HG03558 (cell line): ENCODE measurements at regions not wholly inside any gene's neighbourhood (a gene's known extent, or its start where the extent isn't known, plus 50 kb on each side); places are given as distances from the start of the nearest gene placed in this dataset.
"Not testable (repeated sequence)": the region's sequence is repeated elsewhere in the genome, so short reads cannot be mapped to it uniquely, and the experiment has no call there.

Source experiments
- ATAC-seq: cut with Tn5 transposase; IDR thresholded peaks from one replicate; pipeline ENCODE4 v1.9.1; 2021; ENCODE audit warnings: moderate number of reproducible peaks; ENCODE audit not compliant: unreplicated experiment; ENCODE audit errors: extremely low read depth

DNA sequence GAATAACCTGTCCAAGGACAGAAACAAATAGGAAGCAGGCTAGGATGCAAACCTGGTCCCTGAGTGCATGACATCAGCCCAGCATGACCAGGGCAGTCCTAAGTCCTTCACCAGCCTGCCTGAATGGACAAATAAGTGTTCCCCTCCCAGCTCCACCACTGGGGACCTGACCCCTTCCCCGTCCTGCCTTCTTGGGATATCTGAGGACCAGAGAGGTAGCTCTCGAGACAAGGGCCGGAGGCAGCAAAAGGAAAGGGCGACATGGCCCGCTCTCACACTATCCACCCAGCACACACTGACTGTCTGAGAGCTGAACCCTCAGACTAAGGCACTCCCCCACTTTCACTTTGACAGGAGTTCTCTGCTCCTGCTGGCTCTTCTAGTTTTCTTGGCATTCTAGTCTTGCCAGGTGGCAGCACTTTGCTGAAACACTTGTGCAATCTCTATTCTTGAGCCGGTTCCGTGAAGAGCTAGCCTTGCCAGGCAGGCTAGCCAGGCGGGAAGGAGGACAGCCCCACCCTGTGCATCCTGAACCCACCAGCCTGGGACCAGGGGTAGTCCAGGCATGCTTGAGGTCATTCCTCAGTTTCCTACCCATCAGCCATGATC, 251.1 kb upstream of the RAB4A start:
- no peak for ATAC-seq

DNA sequence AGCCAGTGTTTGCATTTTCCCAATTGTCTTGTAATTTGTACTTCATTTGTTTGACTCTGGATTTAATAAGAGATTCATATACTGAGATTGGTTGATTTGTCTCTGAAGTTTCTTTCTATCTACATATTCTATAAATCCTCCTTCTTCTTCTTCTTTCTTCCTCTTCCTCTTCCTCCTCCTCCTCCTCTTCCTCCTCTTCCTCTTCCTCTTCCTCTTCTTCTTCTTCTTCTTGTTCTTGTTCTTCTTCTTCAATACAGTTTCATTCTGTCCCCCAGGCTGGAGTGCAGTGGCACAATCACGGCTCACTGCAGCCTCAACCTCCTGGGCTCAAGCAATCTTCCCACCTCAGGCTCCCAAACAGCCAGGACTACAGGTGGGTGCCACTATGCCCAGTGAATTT, 249.9 kb upstream of the RAB4A start:
- ATAC-seq = not testable (repeated sequence)

DNA sequence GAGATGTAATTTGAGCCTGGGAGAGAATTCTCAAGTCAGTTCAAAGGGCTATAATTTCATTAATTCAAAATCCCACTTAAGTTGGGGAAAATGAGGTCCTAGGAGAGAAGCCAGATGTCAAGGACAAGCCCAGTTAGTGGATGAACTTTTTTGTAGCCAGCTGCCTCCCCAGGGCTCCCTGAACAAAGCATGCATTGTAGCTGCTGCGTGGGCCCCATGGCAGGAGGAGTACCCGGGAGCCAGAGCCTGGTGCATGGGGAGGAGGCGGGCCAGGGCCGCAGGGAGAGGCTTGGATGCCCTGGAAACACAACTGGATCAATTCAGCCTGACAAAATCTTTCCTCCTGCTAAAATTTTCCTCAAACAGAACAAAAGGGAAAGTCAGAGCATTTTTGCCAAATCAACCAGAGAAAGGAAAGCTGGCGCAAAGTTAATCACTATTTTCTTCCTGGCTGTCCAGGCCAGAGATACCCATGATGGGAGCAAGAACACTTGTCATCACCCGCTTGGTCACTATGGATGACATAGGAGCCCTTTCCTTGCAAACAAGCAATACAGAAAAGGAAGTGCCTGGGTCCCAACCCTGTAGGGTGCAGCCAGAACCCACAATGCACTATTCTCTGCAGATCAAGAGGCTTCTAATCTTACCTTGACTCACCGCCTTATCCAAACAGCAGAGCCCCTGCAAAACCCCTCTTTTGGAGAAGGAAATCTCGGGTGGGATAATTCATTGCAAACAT, 248.1 kb upstream of the RAB4A start:
- ATAC-seq = no peak

DNA sequence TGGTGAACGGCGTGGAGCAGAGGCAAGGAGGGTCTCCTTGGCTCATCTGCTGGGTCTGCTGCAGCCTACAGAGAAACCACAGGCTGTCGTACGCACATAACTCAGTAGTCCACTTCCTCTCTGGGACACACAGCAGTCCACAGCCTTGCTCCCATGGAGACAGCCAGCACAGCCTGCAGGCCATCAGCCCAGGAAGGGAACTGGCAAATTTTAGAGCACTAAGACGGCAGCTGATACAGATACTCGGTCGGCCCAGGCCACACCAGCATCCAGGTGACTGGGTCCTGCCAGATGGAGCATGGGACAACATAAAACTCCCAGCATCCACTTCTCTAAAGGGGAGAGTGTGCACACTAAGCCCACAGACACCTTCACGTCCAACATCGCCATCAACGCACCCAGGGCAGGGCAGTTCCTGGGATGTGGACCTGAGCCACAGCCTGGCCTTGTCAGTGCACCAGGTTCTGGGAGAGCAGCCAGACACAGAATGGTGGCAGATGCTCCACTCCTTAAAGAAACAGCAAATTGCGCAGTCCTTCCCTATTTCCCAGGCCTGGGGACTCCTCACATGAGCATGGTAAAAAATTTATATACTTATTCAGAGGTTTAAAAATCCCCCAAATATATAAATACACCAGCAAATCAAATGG, 247.1 kb upstream of the RAB4A start:
- no peak for ATAC-seq

DNA sequence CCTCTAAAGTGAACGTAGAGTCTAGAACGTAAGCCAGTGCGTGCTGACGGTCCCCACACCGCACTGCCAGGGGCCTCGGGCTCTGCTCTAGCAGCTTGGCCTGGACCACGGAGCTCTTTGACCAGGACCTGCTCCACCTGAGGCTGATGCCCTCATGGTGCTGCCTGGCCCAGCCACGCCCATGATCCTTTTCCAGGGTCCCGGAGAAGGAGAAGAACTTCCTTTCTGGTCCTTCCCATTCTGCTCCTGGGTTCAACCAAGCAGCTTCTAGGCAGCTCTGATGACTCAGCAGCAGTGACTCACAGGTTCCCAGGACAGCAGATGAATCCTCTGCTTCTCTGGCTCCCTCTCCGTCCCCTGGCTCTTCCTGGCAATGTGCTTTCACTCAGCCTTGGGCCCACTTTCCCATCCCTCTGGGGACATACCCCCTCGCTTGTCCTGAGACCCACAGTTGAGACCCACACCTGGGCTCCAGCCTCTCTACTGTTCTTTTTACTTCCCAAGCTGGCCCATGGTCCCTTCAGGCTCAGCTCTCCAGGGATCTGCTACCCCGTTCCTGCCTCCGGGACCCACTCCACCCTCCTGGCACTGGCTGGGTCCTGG, 246.3 kb upstream of the RAB4A start:
- no peak for ATAC-seq

DNA sequence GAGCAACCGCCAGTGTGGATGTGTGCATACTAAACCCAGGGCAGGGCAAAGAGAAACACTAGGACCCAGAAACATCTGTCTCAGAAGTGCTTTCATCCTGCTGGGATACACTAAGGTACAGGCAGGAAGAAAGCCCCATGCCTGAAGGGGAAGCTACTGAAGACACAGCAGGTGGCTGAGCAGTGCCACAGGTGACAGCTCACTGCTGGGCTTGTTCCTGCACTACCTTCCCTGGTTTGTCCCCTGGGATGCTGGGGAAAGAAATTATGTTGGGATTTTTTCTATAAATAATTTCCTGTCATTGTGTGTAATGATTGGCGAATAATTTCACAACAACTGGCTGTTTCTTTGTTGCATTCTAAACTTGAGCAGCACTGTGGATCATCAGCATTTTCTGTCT, 245.3 kb upstream of the RAB4A start:
- no peak for ATAC-seq

DNA sequence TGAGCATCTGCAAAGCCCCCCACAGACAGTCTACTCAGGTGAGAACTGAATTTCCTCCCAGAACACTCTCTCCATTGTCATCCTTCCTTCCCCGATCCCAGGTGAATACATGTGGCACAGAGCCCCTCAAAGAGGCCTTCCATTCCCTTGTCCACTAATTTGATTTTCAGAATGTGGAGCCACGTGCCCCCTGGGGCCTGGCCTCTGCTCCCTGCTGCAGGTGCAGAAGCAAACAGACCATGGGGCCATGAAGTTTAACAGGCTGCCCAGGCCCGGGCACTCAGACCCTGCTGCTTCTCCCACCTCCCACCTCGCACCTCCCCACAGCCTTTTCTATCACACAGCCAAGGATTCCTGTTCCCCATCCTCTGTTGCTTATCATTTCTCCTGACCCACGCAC, 243.8 kb upstream of the RAB4A start:
- no peak for ATAC-seq

DNA sequence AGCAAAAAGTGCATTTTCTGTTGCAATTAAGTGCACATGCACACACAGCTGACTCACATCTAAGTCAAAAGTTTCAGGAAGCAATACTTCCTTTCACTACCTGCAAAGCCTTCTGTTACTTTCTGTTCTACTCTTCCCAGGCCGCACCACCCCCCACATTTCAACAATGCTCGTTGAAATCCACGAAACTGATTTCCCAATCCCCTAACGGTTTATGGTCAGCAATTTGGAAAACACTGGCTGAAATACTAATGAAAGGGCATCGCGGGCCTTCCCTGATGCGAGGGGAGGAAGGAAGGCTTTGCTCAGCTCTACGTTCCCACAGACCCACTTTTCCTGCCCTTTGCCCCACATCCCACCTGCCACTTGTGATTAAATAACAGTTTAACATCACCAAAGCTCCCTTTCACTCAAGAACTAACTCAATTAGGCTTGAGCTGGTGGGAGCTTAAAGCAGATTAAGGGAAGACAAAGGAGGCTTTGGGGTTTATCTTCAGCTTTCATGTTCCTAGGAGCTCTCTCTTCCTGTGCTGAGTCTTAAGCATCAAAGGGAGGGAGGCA, 243.2 kb upstream of the RAB4A start:
- no peak for ATAC-seq

DNA sequence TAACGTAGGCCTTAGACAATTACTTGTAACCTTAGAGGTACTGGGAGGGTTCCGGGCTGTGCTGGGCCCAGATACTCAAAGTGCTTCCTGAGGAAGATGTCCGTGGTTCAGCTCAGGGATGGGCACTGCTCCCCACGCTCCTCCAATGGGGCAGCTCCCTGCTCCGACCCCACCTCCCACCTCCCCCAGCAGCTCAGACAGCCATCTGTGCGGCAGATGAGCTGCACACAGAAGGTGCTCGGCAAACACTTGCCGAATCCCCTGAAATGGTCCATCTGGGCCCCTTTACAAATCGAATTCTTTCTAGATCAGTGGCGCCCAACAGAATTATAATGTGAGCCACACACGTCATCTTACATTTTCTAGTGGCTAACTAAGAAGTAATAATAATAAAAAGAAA, 242.4 kb upstream of the RAB4A start:
- no peak for ATAC-seq

DNA sequence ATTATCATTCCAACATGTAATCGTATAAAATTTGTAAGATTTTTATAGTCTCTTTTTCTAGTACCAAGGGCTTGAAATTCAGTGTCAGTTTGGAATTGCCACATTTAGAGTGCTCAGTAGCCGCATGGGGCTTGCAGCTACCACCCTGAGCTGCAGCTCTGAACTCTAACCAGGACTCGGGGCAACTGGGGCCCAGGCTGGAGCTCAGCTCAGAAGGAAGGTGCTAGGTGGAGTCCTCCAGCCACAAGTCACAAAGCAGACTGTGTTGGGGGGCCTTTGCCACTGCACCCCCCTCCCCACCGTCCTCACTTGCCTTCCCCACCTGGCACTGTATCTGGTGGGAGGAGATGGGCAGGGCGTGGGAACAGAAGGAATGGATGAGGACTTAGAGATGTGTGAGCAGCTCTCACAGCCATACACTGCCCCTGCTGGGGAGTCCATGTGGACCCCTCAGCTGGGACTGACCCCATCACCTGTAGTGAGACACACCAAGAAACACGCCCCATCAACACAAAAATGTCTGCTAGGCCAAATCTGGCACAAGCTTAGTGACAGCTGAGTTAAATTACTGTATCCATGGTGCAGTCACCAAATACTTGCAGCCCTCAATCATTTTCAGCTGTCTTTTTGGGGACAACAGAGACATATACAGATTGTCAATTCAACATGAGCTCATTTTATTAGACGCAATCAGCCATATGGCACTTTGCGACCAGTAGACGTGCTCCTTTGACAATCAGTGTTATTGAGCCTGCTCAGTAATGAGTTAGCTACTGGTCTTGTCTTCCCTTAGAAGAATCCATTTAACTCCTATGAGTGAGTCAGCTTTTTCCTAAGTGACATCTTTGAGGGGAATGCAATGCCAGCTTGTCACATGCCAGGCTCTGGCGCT, 241.7 kb upstream of the RAB4A start:
- ATAC-seq = no peak

DNA sequence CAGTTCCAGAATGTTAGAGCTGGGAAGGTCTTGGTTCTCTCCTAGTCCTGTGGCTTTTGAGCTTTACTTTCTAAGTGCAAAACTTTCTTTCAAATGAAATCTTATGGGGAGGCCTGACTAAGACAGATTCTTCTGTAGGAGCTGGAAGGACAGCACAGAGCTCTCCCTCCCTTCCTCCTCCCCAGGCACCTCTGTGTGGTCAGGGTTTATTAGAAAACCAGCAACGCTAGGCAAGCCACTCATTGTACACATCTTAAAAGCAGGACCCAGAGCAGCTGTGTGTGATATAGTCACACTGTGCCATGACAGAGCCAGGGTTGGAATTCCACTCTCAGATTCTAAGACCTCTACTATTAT, 241.1 kb upstream of the RAB4A start:
- ATAC-seq = no peak

DNA sequence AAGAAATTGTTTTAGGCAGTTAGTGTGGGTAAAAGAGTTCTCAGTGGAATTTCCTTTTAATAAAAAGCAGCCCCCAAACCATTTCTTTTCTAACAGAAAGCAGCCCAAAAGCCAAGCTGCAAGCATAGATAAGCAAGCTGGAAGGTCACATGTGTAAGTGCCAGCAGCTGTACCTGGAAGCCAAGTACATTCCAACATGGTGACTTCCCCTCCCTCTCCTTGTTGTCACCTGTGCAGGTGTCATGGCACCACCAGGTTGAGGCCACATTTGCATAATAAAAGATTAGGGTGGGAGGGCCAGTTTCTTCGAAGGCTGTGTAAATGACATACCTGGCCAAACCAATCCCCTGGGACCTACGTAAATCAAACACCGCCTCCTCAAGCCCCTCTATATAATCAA, 240.3 kb upstream of the RAB4A start:
- no peak for ATAC-seq

DNA sequence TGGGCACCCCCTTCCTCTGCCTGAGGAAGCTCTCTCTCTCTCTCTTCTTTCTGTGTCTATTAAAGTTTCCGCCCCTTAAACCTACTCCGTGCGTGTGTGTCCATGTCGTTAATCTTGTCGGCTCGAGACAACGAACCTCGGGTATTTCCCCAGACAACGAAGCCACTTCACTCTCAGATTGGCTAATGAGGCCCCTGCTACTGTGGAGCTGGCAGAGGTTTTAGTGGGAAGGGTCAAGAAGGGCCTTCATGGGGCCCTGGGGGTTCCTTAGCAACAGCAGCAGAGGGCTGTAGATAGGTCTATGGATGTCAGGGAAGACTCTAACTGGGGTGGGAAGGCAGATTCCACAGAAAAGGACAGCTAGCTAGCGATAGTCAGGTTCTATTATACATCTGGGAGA, 239.8 kb upstream of the RAB4A start:
- no peak for ATAC-seq

DNA sequence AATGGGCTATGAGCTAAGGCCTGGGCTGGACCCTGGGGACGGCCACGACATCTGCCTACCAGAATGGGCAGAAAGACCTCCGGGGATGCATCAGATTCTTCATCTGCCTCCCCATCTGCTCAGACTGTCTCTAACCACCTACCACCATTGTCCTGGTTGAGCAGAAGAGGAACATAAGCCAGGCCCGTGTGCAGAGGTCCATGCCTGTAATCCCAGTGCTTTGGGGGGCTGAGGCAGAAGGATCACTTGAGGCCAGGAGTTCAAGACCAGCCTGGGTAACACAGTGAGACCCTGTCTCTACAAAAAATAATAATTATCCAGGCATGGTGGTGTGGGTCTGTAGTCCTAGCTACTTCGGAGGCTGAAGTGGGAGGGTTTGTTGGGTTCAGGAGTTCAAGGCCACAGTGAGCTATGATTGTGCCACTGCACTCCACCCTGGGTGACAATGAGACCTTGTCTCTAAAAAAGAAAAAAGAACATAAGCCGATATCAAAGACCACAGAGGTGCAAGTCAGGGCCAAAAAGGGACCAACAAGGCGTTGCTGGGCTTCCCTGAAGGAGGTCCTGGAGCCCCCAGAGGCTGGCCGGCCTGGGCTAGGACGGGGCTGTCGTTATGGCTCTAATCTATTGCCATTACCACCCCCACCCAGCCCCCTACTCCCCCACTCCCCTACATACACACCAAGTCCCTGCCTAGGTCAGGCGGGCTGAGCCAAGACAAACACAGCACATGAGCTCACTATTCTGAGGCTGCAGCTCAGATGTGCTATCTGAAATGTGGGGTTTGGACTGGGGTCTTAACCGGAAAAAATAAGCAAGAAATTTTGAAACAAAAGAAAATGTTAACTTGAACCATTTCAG, 239.2 kb upstream of the RAB4A start:
- no peak for ATAC-seq

DNA sequence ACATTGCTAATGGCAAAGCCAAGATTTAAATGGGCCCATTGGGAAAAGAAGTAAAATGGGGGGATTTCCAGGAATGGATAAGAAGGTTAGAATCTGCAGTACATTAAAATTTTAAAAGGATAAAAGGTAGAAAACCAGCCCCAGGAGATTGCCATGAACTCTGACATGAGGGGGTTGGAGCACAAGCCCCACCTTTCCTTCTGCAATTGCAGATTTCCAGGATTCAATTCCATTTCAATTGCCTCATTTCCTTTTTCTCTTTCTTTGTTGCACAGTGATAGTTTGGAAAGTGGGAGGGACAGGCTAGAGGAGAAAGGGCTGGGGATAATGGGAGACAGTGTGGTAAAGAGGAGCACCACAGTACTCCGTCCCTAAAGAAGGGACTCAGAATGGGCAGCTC, 238.5 kb upstream of the RAB4A start:
- no peak for ATAC-seq

DNA sequence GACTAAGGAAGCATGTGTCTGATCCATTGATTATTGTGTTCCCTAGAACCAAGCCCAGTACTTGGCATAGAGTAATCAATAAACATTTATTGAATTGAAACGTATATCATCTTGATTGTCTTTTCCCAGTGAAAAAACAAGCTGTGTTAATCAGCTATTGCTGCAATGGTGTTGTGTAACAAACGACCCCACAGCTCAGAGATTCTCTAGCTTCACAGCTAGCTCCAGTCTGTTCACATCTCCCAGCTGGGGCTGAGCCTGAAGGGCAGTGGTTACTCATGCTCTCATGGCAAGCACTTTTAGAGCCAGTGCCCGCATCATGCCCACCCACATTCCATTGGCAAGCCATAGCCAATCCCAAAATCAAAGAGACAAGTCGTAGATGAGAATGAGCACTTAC, 237.4 kb upstream of the RAB4A start:
- no peak for ATAC-seq

DNA sequence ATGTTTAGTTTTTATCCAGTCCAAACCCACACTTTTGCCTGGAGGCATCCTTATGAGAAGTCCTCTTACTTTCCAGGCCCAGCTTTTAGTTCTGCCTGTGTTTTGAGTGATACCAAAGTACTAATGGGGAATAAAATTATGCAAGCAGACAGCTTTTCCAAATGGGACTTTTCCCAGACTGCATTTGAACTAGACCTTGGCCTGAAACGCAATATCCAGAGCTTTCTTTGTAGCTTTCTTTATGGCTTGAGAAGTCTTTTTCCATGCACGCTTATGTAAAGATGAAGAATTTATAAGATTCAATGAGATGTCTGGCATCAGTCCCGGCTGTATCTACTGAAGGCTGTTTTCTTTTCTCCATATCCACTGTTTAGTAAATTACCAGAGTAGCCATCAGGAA, 236.6 kb upstream of the RAB4A start:
- ATAC-seq = no peak

DNA sequence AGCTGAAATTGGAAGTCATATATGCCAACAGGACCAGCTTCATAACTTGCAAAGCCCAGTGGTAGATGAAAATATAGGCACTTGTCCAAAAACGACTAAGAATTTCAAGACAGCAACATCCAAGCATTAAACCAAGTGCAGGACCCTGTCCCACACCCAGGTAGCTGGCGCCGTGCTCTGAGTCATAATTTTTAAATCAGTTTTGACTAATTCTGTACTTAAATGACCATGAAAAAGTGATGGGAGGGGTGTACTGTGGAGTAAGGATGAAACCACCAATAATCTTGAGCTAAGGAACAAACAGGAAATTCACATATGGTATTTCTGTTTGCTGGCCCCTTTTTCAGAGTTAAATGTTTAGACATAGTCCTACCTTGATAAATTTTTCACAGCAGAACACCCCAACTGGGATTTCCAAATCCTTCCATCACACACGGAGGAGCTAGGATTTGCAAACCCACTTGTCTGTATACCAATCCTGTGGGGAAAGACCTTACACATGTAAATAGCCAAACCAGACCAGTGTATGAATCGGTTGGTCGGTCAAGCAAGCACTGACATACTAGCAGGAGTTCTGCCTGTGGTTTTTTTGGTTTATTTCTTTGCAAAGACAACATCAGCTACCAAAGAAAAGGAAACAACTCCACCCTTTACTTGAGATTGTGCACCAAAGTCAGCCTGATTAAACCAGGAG, 235.7 kb upstream of the RAB4A start:
- ATAC-seq = peak; percentile 76

DNA sequence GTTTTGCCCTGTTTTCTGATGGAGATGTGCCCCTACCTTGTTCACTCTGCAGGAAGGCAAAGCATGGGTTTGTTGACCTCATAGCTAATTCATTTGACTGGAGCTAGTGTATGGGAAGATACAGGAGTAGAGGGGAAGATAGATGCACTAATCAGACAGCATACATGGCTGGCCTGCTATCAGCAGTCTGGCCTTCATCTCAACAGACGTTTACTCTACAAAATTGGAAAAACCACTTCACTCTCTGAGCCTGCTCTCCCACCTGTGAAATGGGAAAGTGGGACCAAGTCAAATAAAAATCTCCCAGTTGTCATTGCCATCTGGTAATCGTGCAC, 235.2 kb upstream of the RAB4A start:
- no peak for ATAC-seq
